GM12873 (cell line): ENCODE measurements at regions not wholly inside any gene's neighbourhood (a gene's known extent, or its start where the extent isn't known, plus 50 kb on each side); places are given as distances from the start of the nearest gene placed in this dataset.

ENCODE experiments used
- TF ChIP-seq, protein P1 (sequence below): IDR thresholded peaks from 2 replicates; pipeline ENCODE4 v1.5.1; 2012; ENCODE audit warnings: low read depth, mild to moderate bottlenecking, moderate library complexity, low read length, control low read depth; ENCODE audit not compliant: insufficient read depth; ENCODE audit errors: missing control alignments

GRCh38 chrX:4994855-4995254, 1233.8 kb downstream of the NLGN4X start:
- TF ChIP-seq, protein P1, sequence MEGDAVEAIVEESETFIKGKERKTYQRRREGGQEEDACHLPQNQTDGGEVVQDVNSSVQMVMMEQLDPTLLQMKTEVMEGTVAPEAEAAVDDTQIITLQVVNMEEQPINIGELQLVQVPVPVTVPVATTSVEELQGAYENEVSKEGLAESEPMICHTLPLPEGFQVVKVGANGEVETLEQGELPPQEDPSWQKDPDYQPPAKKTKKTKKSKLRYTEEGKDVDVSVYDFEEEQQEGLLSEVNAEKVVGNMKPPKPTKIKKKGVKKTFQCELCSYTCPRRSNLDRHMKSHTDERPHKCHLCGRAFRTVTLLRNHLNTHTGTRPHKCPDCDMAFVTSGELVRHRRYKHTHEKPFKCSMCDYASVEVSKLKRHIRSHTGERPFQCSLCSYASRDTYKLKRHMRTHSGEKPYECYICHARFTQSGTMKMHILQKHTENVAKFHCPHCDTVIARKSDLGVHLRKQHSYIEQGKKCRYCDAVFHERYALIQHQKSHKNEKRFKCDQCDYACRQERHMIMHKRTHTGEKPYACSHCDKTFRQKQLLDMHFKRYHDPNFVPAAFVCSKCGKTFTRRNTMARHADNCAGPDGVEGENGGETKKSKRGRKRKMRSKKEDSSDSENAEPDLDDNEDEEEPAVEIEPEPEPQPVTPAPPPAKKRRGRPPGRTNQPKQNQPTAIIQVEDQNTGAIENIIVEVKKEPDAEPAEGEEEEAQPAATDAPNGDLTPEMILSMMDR = no peak

GRCh38 chrX:4978613-4979012, 1250.1 kb downstream of the NLGN4X start:
- TF ChIP-seq, protein P1 = no peak

DNA sequence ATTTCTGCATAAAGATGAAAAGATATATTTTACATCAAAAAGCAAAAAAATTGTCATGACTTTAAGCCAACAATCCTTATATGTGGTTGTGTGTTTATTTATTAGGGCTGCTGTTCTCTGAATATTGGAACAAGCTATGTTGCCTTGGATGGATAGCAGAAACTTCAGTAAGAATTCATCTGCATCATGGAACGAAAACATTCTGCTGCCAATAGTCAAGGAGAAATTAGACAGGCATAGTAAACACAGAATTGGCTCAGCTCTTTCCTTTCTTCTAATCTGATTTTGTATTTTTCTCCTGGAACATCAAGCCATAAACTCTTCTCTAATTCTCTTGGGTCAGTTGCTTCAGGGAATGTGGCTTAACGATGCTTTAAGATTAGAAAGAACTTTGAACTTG, 1257.0 kb downstream of the NLGN4X start:
- TF ChIP-seq, protein P1 = no peak

- TF ChIP-seq, protein P1 = no peak
Measured at GRCh38 chrX:4964112-4964511, 1250.7 kb upstream of the PRKX start.

DNA sequence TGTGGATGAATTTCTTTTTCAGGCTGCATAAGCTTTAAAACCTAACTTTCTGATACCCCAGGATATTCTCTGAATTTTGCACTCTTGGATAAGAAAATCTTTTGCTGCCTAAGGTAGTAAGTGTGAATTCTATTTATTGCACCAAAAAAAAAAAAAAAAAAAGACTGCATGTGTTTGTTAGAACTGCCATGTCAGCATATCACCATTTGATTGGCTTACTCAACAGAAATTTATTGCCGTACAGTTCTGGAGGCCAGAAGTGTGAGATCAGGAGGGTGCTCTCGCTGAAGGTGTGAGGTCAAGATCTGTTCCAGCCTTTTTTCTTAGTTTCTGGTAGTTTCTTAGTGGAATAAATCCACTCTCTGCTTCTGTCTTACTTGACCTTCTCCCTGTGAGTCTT, 1250.0 kb upstream of the PRKX start:
- TF ChIP-seq, protein P1 = no peak

- TF ChIP-seq, protein P1 = no peak
Measured at GRCh38 chrX:4944767-4945166, 1231.3 kb upstream of the PRKX start.

GRCh38 chrX:4936315-4936714, 1222.9 kb upstream of the PRKX start:
- TF ChIP-seq, protein P1 = no peak

- TF ChIP-seq, protein P1 = no peak
Measured at GRCh38 chrX:4935846-4936245, 1222.4 kb upstream of the PRKX start.
